Globus pallidus (tissue), 1 donor: ENCODE measurements at regions not wholly inside any gene's neighbourhood (a gene's known extent, or its start where the extent isn't known, plus 50 kb on each side); places are given as distances from the start of the nearest gene placed in this dataset.
"Not testable (repeated sequence)": the region's sequence is repeated elsewhere in the genome, so short reads cannot be mapped to it uniquely, and the experiment has no call there.

ENCODE experiments used
- DNase-seq: peaks from one replicate; pipeline ENCODE4 v3.0.0-alpha.2; 2015; ENCODE audit warnings: low spot score

GRCh38 chrX:132302687-132303086 lies 83.4 kb upstream of the RAP2C start:
- not testable (repeated sequence) for DNase-seq

- peak; percentile 8 for DNase-seq
Observed at GRCh38 chrX:132294776-132295495, 75.7 kb upstream of the RAP2C start.

- no peak for DNase-seq
Observed at GRCh38 chrX:132294192-132294591, 74.9 kb upstream of the RAP2C start.

- DNase-seq: peak; percentile 45
Observed at GRCh38 chrX:132292793-132293192, 73.5 kb upstream of the RAP2C start.

GRCh38 chrX:132277953-132278614 lies 58.8 kb upstream of the RAP2C start:
- no peak for DNase-seq

GRCh38 chrX:132272826-132273225 lies 53.6 kb upstream of the RAP2C start:
- DNase-seq: no peak

- no peak for DNase-seq
Observed at GRCh38 chrX:132271311-132271778, 52.1 kb upstream of the RAP2C start.

GRCh38 chrX:132270699-132271098 lies 51.5 kb upstream of the RAP2C start:
- no peak for DNase-seq

GRCh38 chrX:132270021-132270420 lies 50.8 kb upstream of the RAP2C start:
- no peak for DNase-seq
